ENCODE measurements at regions not wholly inside any gene's neighbourhood (a gene's known extent, or its start where the extent isn't known, plus 50 kb on each side); places are given as distances from the start of the nearest gene placed in this dataset.

GRCh38 chr4:23516716-23517115, 373.1 kb downstream of the PPARGC1A start:
- Histone ChIP-seq H3K9ac (ENCODE audit: low read depth, low read length) (no peak overlapping the region), H3K27ac (ENCODE audit: low read length) (no peak overlapping the region), H3K9me3 (ENCODE audit: insufficient read depth, low read depth, low read length) (no peaks in the 10 kb centered on the region), H3K27me3 (ENCODE audit: insufficient read depth, low read length) (no peaks in the 10 kb centered on the region), H3K36me3 (ENCODE audit: insufficient read depth, low read depth, low read length) (no peaks in the 10 kb centered on the region), H3K4me3 (ENCODE audit: low read length) (no peak overlapping the region), H3K4me1 (ENCODE audit: insufficient read depth, low read length) (no peaks in the 10 kb centered on the region)

- no peak overlapping the region for H3K27ac ChIP-seq (ENCODE audit: low read length)
- H3K4me3 ChIP-seq (ENCODE audit: low read length): no peak overlapping the region
- H3K4me1 ChIP-seq (ENCODE audit: insufficient read depth, low read length): peaks cover 3% of the 10 kb centered on the region; the same call in 1 of the 2 replicates
- no peaks in the 10 kb centered on the region for H3K9me3 ChIP-seq (ENCODE audit: insufficient read depth, low read depth, low read length)
- no peak overlapping the region for H3K9ac ChIP-seq (ENCODE audit: low read depth, low read length)
- no peaks in the 10 kb centered on the region for H3K27me3 ChIP-seq (ENCODE audit: insufficient read depth, low read length)
- H3K36me3 ChIP-seq (ENCODE audit: insufficient read depth, low read depth, low read length): no peaks in the 10 kb centered on the region
These were observed 385.8 kb downstream of the PPARGC1A start for GRCh38 chr4:23504083-23504482.

DNA sequence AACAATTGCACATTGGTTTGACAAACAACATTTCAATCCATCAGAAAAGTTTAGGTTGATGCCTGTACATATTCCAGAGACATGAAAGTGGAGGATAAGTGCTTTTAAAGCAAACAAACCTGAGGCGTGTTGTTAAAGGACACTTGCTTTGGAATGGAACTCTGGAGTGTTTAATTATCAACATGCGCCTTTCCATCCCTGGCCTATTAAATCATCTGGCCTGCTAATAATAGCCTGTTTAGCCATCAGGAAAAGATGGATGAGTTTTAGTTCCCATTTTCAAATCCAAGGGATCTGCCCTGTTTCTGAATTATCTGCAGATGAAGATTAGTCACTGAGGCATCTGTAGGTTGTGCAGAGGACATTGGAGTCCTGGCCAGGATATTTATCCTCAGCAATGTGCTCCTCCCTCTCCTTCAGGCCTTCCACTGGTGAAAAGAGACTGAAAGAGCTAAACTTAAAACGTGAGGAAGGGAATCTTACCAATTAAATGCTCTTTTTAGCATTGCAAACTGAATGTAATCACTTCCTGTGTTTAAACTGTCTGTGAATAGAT, 388.9 kb downstream of the PPARGC1A start:
- Histone ChIP-seq H3K27me3 (ENCODE audit: insufficient read depth, low read length) (no peaks in the 10 kb centered on the region), H3K9ac (ENCODE audit: low read depth, low read length) (no peak overlapping the region), H3K4me3 (ENCODE audit: low read length) (no peak overlapping the region; the same call in 1 of the 2 replicates)

DNA sequence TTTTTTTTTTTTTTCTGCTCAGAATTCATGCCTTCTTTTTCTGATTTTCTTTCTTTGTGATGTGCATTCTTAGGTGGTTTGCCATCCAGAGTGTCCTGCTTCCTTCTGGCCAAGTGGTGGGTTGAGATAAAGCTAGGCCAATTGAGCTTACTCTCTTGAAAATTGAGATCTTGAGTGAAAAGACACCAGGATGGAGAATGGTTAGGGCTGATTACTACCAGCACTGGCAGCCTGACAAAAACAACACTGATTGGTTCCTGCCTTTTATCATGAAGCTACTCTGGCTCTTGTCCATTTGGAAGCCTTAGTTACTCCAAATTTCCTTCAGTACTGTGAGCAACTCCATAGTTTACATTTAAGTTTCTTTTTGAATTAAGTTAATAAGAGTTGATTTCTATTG, 404.0 kb downstream of the PPARGC1A start:
- no peak overlapping the region for H3K9ac ChIP-seq (ENCODE audit: low read depth, low read length)
- H3K9me3 ChIP-seq (ENCODE audit: insufficient read depth, low read depth, low read length): no peaks in the 10 kb centered on the region
- no peaks in the 10 kb centered on the region for H3K36me3 ChIP-seq (ENCODE audit: insufficient read depth, low read depth, low read length)

More for the DNA sequence above, 388.9 kb downstream of the PPARGC1A start:
- Histone ChIP-seq H3K27ac (ENCODE audit: low read length) (no peak overlapping the region), H3K9me3 (ENCODE audit: insufficient read depth, low read depth, low read length) (peaks cover 8% of the 10 kb centered on the region; the same call in 1 of the 2 replicates), H3K36me3 (ENCODE audit: insufficient read depth, low read depth, low read length) (no peaks in the 10 kb centered on the region), H3K4me1 (ENCODE audit: insufficient read depth, low read length) (peaks cover 3% of the 10 kb centered on the region; the same call in 1 of the 2 replicates)

DNA sequence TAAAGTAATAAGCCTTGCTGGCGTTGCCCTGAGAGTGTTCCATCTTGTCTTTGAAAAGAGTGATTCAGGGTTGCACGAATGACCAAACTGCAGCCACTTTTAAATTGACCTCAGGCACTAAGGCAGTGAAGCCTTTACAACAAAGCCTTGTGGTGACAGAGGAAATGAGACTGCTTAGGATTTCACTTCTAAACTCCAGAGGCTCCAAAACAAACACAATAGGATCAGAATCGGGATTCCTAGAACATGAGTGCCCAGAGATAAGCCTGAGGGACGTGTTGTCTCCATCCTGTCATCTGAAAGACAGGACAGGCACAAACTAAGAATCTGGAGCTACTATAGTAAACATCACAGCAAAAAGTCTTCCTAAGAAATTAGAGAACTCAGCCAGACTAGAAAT, 405.2 kb downstream of the PPARGC1A start:
- H3K9ac ChIP-seq (ENCODE audit: low read depth, low read length): no peak overlapping the region
- no peaks in the 10 kb centered on the region for H3K9me3 ChIP-seq (ENCODE audit: insufficient read depth, low read depth, low read length)
- H3K27me3 ChIP-seq (ENCODE audit: insufficient read depth, low read length): no peaks in the 10 kb centered on the region
- no peaks in the 10 kb centered on the region for H3K36me3 ChIP-seq (ENCODE audit: insufficient read depth, low read depth, low read length)
- H3K4me3 ChIP-seq (ENCODE audit: low read length): no peak overlapping the region
- H3K4me1 ChIP-seq (ENCODE audit: insufficient read depth, low read length): no peaks in the 10 kb centered on the region
- H3K27ac ChIP-seq (ENCODE audit: low read length): no peak overlapping the region

More for the DNA sequence above, 404.0 kb downstream of the PPARGC1A start:
- H3K27ac ChIP-seq (ENCODE audit: low read length): no peak overlapping the region
- H3K4me3 ChIP-seq (ENCODE audit: low read length): no peak overlapping the region
- no peaks in the 10 kb centered on the region for H3K27me3 ChIP-seq (ENCODE audit: insufficient read depth, low read length)
- no peaks in the 10 kb centered on the region for H3K4me1 ChIP-seq (ENCODE audit: insufficient read depth, low read length)

GRCh38 chr4:23483320-23483960, 406.4 kb downstream of the PPARGC1A start:
- Histone ChIP-seq H3K9ac (ENCODE audit: low read depth, low read length) (no peak overlapping the region), H3K4me1 (ENCODE audit: insufficient read depth, low read length) (no peaks in the 10 kb centered on the region), H3K27ac (ENCODE audit: low read length) (no peak overlapping the region), H3K36me3 (ENCODE audit: insufficient read depth, low read depth, low read length) (no peaks in the 10 kb centered on the region), H3K27me3 (ENCODE audit: insufficient read depth, low read length) (no peaks in the 10 kb centered on the region), H3K9me3 (ENCODE audit: insufficient read depth, low read depth, low read length) (no peaks in the 10 kb centered on the region), H3K4me3 (ENCODE audit: low read length) (no peak overlapping the region)

- H3K4me3 ChIP-seq (ENCODE audit: low read length): no peak overlapping the region
These were observed 408.3 kb downstream of the PPARGC1A start for GRCh38 chr4:23481566-23481965.

GRCh38 chr4:23477905-23478304, 411.9 kb downstream of the PPARGC1A start:
- Histone ChIP-seq H3K9me3 (ENCODE audit: insufficient read depth, low read depth, low read length) (no peaks in the 10 kb centered on the region), H3K4me1 (ENCODE audit: insufficient read depth, low read length) (no peaks in the 10 kb centered on the region), H3K36me3 (ENCODE audit: insufficient read depth, low read depth, low read length) (no peaks in the 10 kb centered on the region), H3K27me3 (ENCODE audit: insufficient read depth, low read length) (no peaks in the 10 kb centered on the region), H3K27ac (ENCODE audit: low read length) (no peak overlapping the region), H3K9ac (ENCODE audit: low read depth, low read length) (no peak overlapping the region), H3K4me3 (ENCODE audit: low read length) (no peak overlapping the region)

More at GRCh38 chr4:23481566-23481965, 408.3 kb downstream of the PPARGC1A start:
- Histone ChIP-seq H3K27me3 (ENCODE audit: insufficient read depth, low read length) (no peaks in the 10 kb centered on the region), H3K36me3 (ENCODE audit: insufficient read depth, low read depth, low read length) (no peaks in the 10 kb centered on the region), H3K9ac (ENCODE audit: low read depth, low read length) (no peak overlapping the region), H3K27ac (ENCODE audit: low read length) (no peak overlapping the region), H3K4me1 (ENCODE audit: insufficient read depth, low read length) (no peaks in the 10 kb centered on the region), H3K9me3 (ENCODE audit: insufficient read depth, low read depth, low read length) (no peaks in the 10 kb centered on the region)

DNA sequence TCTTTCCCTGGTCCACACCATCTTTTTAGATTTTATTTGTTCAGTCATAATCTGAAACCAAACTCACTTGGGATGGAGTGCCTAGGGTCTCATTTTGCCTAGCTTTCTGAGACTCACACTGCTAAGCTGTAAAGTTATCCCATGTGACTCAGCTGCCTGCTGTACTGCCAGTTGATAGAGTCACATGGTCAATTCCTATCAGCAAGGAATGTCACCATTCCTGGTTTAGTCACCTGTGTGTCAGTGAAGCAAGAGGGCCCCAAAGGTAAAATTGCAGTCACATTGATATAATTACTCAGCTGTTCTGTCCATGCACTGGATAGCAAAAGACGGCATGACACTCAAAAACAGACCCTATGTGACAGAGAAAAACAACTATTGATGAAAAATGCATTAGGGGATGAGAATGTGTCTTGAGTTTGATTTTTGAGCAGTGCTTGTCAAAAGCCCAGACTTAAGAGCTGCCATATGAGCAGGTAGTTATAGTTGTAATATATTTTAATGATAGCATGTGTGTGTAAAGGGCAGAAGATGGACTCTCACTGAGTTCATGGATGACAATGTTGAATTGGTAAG, 413.2 kb downstream of the PPARGC1A start:
- H3K9ac ChIP-seq (ENCODE audit: low read depth, low read length): no peak overlapping the region
- H3K9me3 ChIP-seq (ENCODE audit: insufficient read depth, low read depth, low read length): no peaks in the 10 kb centered on the region
- H3K36me3 ChIP-seq (ENCODE audit: insufficient read depth, low read depth, low read length): no peaks in the 10 kb centered on the region
- no peak overlapping the region for H3K27ac ChIP-seq (ENCODE audit: low read length)
- no peak overlapping the region for H3K4me3 ChIP-seq (ENCODE audit: low read length)
- no peaks in the 10 kb centered on the region for H3K4me1 ChIP-seq (ENCODE audit: insufficient read depth, low read length)
- H3K27me3 ChIP-seq (ENCODE audit: insufficient read depth, low read length): no peaks in the 10 kb centered on the region

DNA sequence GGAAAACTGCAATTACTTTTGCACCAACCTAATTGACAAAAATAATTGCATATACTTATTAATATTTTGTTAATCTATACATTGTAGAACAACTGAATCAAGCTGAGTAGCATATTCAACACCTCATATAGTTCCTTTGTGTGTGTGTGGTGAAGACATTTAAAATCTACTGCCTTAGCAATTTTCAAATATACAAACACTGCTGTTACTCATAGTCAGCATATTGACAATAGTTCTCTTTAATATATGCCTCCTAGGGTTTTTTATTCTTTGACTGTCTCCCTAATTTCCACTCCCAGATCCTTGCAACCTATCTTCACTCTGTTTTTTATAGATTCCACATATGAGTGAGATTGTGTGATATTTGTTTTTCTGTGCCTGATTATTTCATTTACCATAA, 426.8 kb downstream of the PPARGC1A start:
- Histone ChIP-seq H3K27me3 (ENCODE audit: insufficient read depth, low read length) (no peaks in the 10 kb centered on the region), H3K4me1 (ENCODE audit: insufficient read depth, low read length) (no peaks in the 10 kb centered on the region), H3K36me3 (ENCODE audit: insufficient read depth, low read depth, low read length) (no peaks in the 10 kb centered on the region)

DNA sequence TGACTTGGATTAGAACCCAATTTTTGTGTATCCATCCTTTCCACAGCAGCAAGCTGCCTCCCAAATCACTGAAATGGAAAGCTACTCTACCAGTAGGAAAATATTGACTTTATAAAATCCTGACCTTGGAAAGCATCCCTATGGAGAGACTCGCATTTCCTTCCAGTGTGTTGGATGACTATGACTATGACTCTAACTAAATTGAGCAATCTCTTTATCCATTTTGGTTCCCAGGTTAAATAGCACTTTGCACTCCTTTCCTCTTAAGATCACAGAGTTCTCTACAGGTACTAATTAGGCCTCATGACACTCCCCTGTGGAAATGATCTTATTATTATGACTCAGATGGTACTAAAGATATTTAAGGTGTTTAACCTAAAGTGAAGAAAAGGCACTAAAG, 431.8 kb downstream of the PPARGC1A start:
- H3K4me1 ChIP-seq (ENCODE audit: insufficient read depth, low read length): peaks cover 4% of the 10 kb centered on the region; the same call in 1 of the 2 replicates
- H3K9ac ChIP-seq (ENCODE audit: low read depth, low read length): no peak overlapping the region
- no peak overlapping the region for H3K27ac ChIP-seq (ENCODE audit: low read length)
- H3K9me3 ChIP-seq (ENCODE audit: insufficient read depth, low read depth, low read length): no peaks in the 10 kb centered on the region
- H3K27me3 ChIP-seq (ENCODE audit: insufficient read depth, low read length): no peaks in the 10 kb centered on the region
- no peak overlapping the region for H3K4me3 ChIP-seq (ENCODE audit: low read length)
- no peaks in the 10 kb centered on the region for H3K36me3 ChIP-seq (ENCODE audit: insufficient read depth, low read depth, low read length)

More for the DNA sequence above, 426.8 kb downstream of the PPARGC1A start:
- peaks cover 12% of the 10 kb centered on the region for H3K9me3 ChIP-seq (ENCODE audit: insufficient read depth, low read depth, low read length)
- H3K4me3 ChIP-seq (ENCODE audit: low read length): no peak overlapping the region
- H3K27ac ChIP-seq (ENCODE audit: low read length): no peak overlapping the region
- H3K9ac ChIP-seq (ENCODE audit: low read depth, low read length): no peak overlapping the region

DNA sequence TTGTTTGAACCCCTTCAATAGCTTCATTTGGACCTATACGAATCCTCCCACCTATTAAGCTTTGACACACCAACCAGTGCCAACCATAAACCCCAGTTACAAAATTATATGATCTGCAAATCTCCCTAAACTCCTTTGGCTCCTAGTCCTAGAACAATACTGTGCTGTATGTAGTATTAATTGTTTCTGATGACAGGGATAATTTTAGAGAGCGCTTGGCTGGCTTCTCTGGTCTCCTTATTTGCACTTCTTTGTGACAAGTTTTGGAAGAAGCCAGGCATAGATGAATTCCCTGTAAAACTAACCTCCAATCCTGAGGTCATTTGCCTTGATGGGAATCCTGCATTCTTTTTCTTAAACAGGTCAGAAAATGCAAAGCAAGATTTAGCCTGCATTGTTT, 433.0 kb downstream of the PPARGC1A start:
- H3K9me3 ChIP-seq (ENCODE audit: insufficient read depth, low read depth, low read length): no peaks in the 10 kb centered on the region
- H3K4me3 ChIP-seq (ENCODE audit: low read length): no peak overlapping the region
- H3K27ac ChIP-seq (ENCODE audit: low read length): no peak overlapping the region
- H3K36me3 ChIP-seq (ENCODE audit: insufficient read depth, low read depth, low read length): no peaks in the 10 kb centered on the region
- H3K27me3 ChIP-seq (ENCODE audit: insufficient read depth, low read length): no peaks in the 10 kb centered on the region
- H3K9ac ChIP-seq (ENCODE audit: low read depth, low read length): no peak overlapping the region
- peaks cover 4% of the 10 kb centered on the region; the same call in 1 of the 2 replicates for H3K4me1 ChIP-seq (ENCODE audit: insufficient read depth, low read length)
